PC-9 (cell line): ENCODE measurements at regions not wholly inside any gene's neighbourhood (a gene's known extent, or its start where the extent isn't known, plus 50 kb on each side); places are given as distances from the start of the nearest gene placed in this dataset.

Source experiments
- CTCF ChIP-seq: fragments of 200-600 bp; sonication (generic); conservative IDR thresholded peaks from 2 replicates; pipeline ENCODE4 v1.6.1; 2017; ENCODE audit warnings: mixed run types, antibody characterized with exemption, mild to moderate bottlenecking, moderate library complexity
- EZH2 ChIP-seq: fragments of 200-600 bp; sonication (generic); IDR thresholded peaks from 2 replicates; pipeline ENCODE4 v1.8.0; 2017; ENCODE audit warnings: antibody characterized with exemption, low read depth

- no peak for TF ChIP-seq CTCF
- no peak for TF ChIP-seq EZH2
These were observed 347.0 kb upstream of the AJAP1 start for GRCh38 chr1:4307468-4307845.
